ENCODE measurements at regions not wholly inside any gene's neighbourhood (a gene's known extent, or its start where the extent isn't known, plus 50 kb on each side); places are given as distances from the start of the nearest gene placed in this dataset.

DNA sequence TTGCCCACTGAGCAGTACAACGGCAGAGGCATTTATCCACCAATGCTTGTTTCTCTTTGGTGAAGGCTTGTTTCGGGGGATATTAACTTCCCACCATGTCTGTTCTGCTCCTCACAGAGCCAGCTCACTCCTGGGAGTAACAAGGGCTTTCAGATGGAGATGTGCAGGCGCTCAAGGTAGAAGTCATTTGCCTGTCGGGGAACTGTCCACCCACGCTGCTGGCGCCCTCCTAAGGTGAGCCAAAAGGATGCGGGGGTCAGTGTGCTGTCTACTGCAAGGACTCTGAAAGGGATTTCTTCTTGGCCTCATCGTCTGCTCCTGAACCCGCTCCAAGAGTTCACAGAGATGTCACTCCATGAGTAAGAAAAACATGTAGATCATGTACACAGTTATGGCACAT, 57.0 kb upstream of the CYRIA start:
- no peaks in the 10 kb centered on the region for H3K4me1 ChIP-seq (ENCODE audit: control insufficient read depth in 1 of 2, insufficient read depth in 2 of 2, low read length in 2 of 2)
- BruUV-seq (replicated peaks) = no TSS peak

More for the DNA sequence above, 57.0 kb upstream of the CYRIA start:
- no peak for DNase-seq (ENCODE audit: low read depth, low spot score)
- Histone ChIP-seq H3K27me3 (ENCODE audit: insufficient read depth, low read length) (peaks cover 22% of the 10 kb centered on the region; the same call in 1 of the 2 replicates), H3K4me2 (ENCODE audit: low read length) (no peak overlapping the region), H4K20me1 (ENCODE audit: insufficient read depth) (no peaks in the 10 kb centered on the region), H3K9me3 (ENCODE audit: control insufficient read depth in 1 of 2, insufficient read depth in 1 of 2, low read depth in 1 of 2, low read length in 2 of 2) (no peaks in the 10 kb centered on the region), H3K79me2 (ENCODE audit: insufficient read depth, low read length) (no peaks in the 10 kb centered on the region), H3K27ac (ENCODE audit: low read depth, low read length) (no peak overlapping the region), H3K36me3 (ENCODE audit: control insufficient read depth in 1 of 2, insufficient read depth in 2 of 2, low read length in 2 of 2) (no peaks in the 10 kb centered on the region), H3K4me3 (replicated peaks in 1 of 2; ENCODE audit: low read depth in 1 of 2, low read length in 2 of 2) (no peak overlapping the region), H2AFZ (ENCODE audit: low read depth, low read length, poor library complexity, severe bottlenecking) (no peak overlapping the region), H3K9me2 (ENCODE audit: insufficient read depth) (no peaks in the 10 kb centered on the region), H3K9ac (ENCODE audit: low read length) (no peak overlapping the region)
- CTCF ChIA-PET = no interaction called here
- no peak for TF ChIP-seq FOSL1 (IDR thresholded peaks at IDR 0.05; ENCODE audit: low read depth)
- TF ChIP-seq ELF1 (IDR thresholded peaks at IDR 0.05; ENCODE audit: borderline replicate concordance, low read depth) = no peak
- TF ChIP-seq, protein P1, sequence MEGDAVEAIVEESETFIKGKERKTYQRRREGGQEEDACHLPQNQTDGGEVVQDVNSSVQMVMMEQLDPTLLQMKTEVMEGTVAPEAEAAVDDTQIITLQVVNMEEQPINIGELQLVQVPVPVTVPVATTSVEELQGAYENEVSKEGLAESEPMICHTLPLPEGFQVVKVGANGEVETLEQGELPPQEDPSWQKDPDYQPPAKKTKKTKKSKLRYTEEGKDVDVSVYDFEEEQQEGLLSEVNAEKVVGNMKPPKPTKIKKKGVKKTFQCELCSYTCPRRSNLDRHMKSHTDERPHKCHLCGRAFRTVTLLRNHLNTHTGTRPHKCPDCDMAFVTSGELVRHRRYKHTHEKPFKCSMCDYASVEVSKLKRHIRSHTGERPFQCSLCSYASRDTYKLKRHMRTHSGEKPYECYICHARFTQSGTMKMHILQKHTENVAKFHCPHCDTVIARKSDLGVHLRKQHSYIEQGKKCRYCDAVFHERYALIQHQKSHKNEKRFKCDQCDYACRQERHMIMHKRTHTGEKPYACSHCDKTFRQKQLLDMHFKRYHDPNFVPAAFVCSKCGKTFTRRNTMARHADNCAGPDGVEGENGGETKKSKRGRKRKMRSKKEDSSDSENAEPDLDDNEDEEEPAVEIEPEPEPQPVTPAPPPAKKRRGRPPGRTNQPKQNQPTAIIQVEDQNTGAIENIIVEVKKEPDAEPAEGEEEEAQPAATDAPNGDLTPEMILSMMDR (IDR thresholded peaks at IDR 0.05 in 2 of 3, conservative IDR thresholded peaks at IDR 0.05 in 1 of 3; ENCODE audit: borderline replicate concordance in 1 of 3, insufficient read depth in 1 of 3, low read depth in 2 of 3, low read length in 2 of 3) = no peak
- TF ChIP-seq POLR2AphosphoS5 (IDR thresholded peaks at IDR 0.05; ENCODE audit: low read depth, low read length) = no peak
- TF ChIP-seq, protein P2, sequence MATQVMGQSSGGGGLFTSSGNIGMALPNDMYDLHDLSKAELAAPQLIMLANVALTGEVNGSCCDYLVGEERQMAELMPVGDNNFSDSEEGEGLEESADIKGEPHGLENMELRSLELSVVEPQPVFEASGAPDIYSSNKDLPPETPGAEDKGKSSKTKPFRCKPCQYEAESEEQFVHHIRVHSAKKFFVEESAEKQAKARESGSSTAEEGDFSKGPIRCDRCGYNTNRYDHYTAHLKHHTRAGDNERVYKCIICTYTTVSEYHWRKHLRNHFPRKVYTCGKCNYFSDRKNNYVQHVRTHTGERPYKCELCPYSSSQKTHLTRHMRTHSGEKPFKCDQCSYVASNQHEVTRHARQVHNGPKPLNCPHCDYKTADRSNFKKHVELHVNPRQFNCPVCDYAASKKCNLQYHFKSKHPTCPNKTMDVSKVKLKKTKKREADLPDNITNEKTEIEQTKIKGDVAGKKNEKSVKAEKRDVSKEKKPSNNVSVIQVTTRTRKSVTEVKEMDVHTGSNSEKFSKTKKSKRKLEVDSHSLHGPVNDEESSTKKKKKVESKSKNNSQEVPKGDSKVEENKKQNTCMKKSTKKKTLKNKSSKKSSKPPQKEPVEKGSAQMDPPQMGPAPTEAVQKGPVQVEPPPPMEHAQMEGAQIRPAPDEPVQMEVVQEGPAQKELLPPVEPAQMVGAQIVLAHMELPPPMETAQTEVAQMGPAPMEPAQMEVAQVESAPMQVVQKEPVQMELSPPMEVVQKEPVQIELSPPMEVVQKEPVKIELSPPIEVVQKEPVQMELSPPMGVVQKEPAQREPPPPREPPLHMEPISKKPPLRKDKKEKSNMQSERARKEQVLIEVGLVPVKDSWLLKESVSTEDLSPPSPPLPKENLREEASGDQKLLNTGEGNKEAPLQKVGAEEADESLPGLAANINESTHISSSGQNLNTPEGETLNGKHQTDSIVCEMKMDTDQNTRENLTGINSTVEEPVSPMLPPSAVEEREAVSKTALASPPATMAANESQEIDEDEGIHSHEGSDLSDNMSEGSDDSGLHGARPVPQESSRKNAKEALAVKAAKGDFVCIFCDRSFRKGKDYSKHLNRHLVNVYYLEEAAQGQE (IDR thresholded peaks at IDR 0.05; ENCODE audit: low read depth) = no peak
- TF ChIP-seq TCF7L2 (IDR thresholded peaks at IDR 0.05; ENCODE audit: borderline replicate concordance, extremely low read depth, insufficient read depth, insufficient read length) = no peak
- TF ChIP-seq, protein P3, sequence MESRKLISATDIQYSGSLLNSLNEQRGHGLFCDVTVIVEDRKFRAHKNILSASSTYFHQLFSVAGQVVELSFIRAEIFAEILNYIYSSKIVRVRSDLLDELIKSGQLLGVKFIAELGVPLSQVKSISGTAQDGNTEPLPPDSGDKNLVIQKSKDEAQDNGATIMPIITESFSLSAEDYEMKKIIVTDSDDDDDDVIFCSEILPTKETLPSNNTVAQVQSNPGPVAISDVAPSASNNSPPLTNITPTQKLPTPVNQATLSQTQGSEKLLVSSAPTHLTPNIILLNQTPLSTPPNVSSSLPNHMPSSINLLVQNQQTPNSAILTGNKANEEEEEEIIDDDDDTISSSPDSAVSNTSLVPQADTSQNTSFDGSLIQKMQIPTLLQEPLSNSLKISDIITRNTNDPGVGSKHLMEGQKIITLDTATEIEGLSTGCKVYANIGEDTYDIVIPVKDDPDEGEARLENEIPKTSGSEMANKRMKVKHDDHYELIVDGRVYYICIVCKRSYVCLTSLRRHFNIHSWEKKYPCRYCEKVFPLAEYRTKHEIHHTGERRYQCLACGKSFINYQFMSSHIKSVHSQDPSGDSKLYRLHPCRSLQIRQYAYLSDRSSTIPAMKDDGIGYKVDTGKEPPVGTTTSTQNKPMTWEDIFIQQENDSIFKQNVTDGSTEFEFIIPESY (IDR thresholded peaks at IDR 0.05; ENCODE audit: extremely low read depth, insufficient replicate concordance, low read length) = no peak
- TF ChIP-seq JUND (IDR thresholded peaks at IDR 0.05) = no peak
- TF ChIP-seq, protein P4, sequence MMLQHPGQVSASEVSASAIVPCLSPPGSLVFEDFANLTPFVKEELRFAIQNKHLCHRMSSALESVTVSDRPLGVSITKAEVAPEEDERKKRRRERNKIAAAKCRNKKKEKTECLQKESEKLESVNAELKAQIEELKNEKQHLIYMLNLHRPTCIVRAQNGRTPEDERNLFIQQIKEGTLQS (IDR thresholded peaks at IDR 0.05) = no peak
- no peak for TF ChIP-seq CEBPB (IDR thresholded peaks at IDR 0.05; ENCODE audit: low read depth)
- no peak for TF ChIP-seq SP1 (IDR thresholded peaks at IDR 0.05; ENCODE audit: low read depth)
- intact Hi-C loops (cut with micrococcal nuclease) = no loop called here
- ATAC-seq = no peak
- POLR2A ChIA-PET = no interaction called here
- RAD21 ChIA-PET (ENCODE audit: low non-redundant PET in 1 of 2, low total read pairs in 2 of 2, uncharacterized antibody in 2 of 2, unreplicated experiment in 2 of 2) = no interaction called here

Measured in HCT116 (cell line).